Activated T-helper 1 cell treated with anti-CD3 and anti-CD28 coated beads, Interleukin-12 subunit alpha, Interleukin-12 subunit beta, Interleukin-2, Interleukin-4 antibody, amounts not matched to agents 30 ng/mL and 10 ng/mL and 1 ng/mL, durations not matched to agents 14 hours and 24 hours and 36 hours (primary cell): ENCODE measurements at regions not wholly inside any gene's neighbourhood (a gene's known extent, or its start where the extent isn't known, plus 50 kb on each side); places are given as distances from the start of the nearest gene placed in this dataset.

Source experiments
- DNase-seq: peaks from one replicate; pipeline ENCODE4 v3.0.0; 2021; ENCODE audit warnings: low spot score
- H3K27ac Mint-ChIP-seq: one replicate; pipeline ENCODE4 v1.8.0; 2021; ENCODE audit warnings: mild to moderate bottlenecking, mixed read lengths
- H3K27me3 Mint-ChIP-seq: one replicate; pipeline ENCODE4 v1.8.0; 2022; ENCODE audit warnings: mild to moderate bottlenecking, moderate library complexity, mixed read lengths; ENCODE audit not compliant: insufficient read depth
- H3K36me3 Mint-ChIP-seq: one replicate; pipeline ENCODE4 v1.8.0; 2021; ENCODE audit warnings: low read depth, mixed read lengths
- H3K4me1 Mint-ChIP-seq: one replicate; pipeline ENCODE4 v1.8.0; 2021; ENCODE audit warnings: low read depth, mixed read lengths
- H3K4me3 Mint-ChIP-seq: one replicate; pipeline ENCODE4 v1.8.0; 2021; ENCODE audit warnings: mild to moderate bottlenecking, moderate library complexity, mixed read lengths
- H3K9me3 Mint-ChIP-seq: one replicate; pipeline ENCODE4 v1.8.0; 2021; ENCODE audit warnings: mixed read lengths
- intact Hi-C: fragments of 100-400 bp; cut with micrococcal nuclease; formaldehyde crosslinking; loops from one replicate; pipeline ENCODE4 v1.15.1; 2024

DNA sequence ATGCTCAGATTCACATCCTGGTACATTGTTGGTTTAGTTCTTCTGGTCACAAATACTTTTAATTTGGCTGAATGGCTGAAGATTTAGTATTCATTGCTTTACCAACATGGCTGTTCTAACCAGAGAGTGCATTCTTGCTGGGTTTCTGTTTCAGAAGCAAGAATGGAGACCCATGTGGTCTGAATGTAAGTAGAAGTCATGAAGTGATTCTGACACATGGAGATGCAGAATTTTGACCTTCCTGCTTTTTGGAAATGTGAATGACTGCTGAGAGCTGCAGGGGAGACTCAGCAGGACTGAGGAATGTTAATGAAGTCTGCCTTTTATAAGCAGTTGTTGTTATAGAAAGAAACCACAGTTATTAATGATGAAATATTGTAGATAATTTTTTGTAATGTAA lies 576.1 kb upstream of the MARCKS start:
- Mint-ChIP-seq H3K27ac (no peak overlapping the region), H3K9me3 (no peaks in the 10 kb centered on the region), H3K4me1 (no peaks in the 10 kb centered on the region), H3K4me3 (no peak overlapping the region), H3K27me3 (peaks cover 1% of the 10 kb centered on the region), H3K36me3 (no peaks in the 10 kb centered on the region)
- DNase-seq: no peak
- intact Hi-C loops: no loop called here

- no peak overlapping the region for H3K4me3 Mint-ChIP-seq
- no peaks in the 10 kb centered on the region for H3K9me3 Mint-ChIP-seq
- no peaks in the 10 kb centered on the region for H3K4me1 Mint-ChIP-seq
- H3K36me3 Mint-ChIP-seq: no peaks in the 10 kb centered on the region
- DNase-seq: no peak
- intact Hi-C loops: no loop called here
- no peak overlapping the region for H3K27ac Mint-ChIP-seq
- peaks cover 1% of the 10 kb centered on the region for H3K27me3 Mint-ChIP-seq
These were observed 575.7 kb upstream of the MARCKS start for GRCh38 chr6:113281431-113281830.

GRCh38 chr6:113287396-113287795 lies 569.7 kb upstream of the MARCKS start:
- Mint-ChIP-seq H3K36me3 (no peaks in the 10 kb centered on the region), H3K27ac (no peak overlapping the region), H3K27me3 (no peaks in the 10 kb centered on the region), H3K9me3 (no peaks in the 10 kb centered on the region), H3K4me3 (no peak overlapping the region), H3K4me1 (no peaks in the 10 kb centered on the region)
- intact Hi-C loops: no loop called here
- DNase-seq: no peak

- H3K27ac Mint-ChIP-seq: no peak overlapping the region
- no peak for DNase-seq
- no peak overlapping the region for H3K4me3 Mint-ChIP-seq
- H3K9me3 Mint-ChIP-seq: no peaks in the 10 kb centered on the region
- intact Hi-C loops: no loop called here
- H3K4me1 Mint-ChIP-seq: no peaks in the 10 kb centered on the region
- no peaks in the 10 kb centered on the region for H3K36me3 Mint-ChIP-seq
- H3K27me3 Mint-ChIP-seq: no peaks in the 10 kb centered on the region
These were observed 568.7 kb upstream of the MARCKS start for GRCh38 chr6:113288409-113288808.

DNA sequence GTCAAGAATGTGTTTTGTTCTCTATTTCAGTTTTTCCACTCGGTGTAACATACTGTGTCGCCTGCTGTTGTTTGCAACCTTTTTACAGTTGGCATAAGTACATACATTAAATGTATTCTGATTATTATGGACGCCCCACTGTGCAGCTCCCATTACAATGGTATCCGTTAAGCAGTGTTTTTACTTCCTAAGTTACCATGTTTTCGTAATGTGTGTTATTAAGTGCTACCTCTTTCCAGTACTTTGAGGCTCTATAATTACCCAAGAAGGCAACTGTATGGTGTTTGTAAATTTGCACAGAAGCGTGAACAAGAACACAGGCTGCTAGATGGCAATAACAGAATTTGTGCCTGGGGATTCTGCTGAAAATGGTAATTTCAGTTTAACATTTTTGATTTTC lies 568.0 kb upstream of the MARCKS start:
- Mint-ChIP-seq H3K4me1 (no peaks in the 10 kb centered on the region), H3K27me3 (no peaks in the 10 kb centered on the region), H3K36me3 (no peaks in the 10 kb centered on the region), H3K4me3 (no peak overlapping the region), H3K9me3 (no peaks in the 10 kb centered on the region), H3K27ac (no peak overlapping the region)
- intact Hi-C loops: no loop called here
- DNase-seq: no peak

- no peaks in the 10 kb centered on the region for H3K27me3 Mint-ChIP-seq
- H3K36me3 Mint-ChIP-seq: no peaks in the 10 kb centered on the region
- no peaks in the 10 kb centered on the region for H3K9me3 Mint-ChIP-seq
- DNase-seq: no peak
- no peaks in the 10 kb centered on the region for H3K4me1 Mint-ChIP-seq
- no peak overlapping the region for H3K4me3 Mint-ChIP-seq
- no peak overlapping the region for H3K27ac Mint-ChIP-seq
- intact Hi-C loops: no loop called here
These were observed 566.5 kb upstream of the MARCKS start for GRCh38 chr6:113290684-113291083.

GRCh38 chr6:113291751-113292445 lies 565.2 kb upstream of the MARCKS start:
- no peaks in the 10 kb centered on the region for H3K36me3 Mint-ChIP-seq
- H3K4me3 Mint-ChIP-seq: no peak overlapping the region
- intact Hi-C loops: no loop called here
- no peaks in the 10 kb centered on the region for H3K27me3 Mint-ChIP-seq
- H3K4me1 Mint-ChIP-seq: no peaks in the 10 kb centered on the region
- H3K27ac Mint-ChIP-seq: no peak overlapping the region
- no peaks in the 10 kb centered on the region for H3K9me3 Mint-ChIP-seq
- DNase-seq: no peak

GRCh38 chr6:113292646-113293422 lies 564.3 kb upstream of the MARCKS start:
- Mint-ChIP-seq H3K9me3 (no peaks in the 10 kb centered on the region), H3K27me3 (no peaks in the 10 kb centered on the region), H3K36me3 (no peaks in the 10 kb centered on the region), H3K27ac (no peak overlapping the region), H3K4me3 (no peak overlapping the region), H3K4me1 (no peaks in the 10 kb centered on the region)
- intact Hi-C loops: no loop called here
- no peak for DNase-seq

- Mint-ChIP-seq H3K36me3 (no peaks in the 10 kb centered on the region), H3K27ac (no peak overlapping the region), H3K27me3 (no peaks in the 10 kb centered on the region), H3K4me1 (no peaks in the 10 kb centered on the region), H3K9me3 (no peaks in the 10 kb centered on the region), H3K4me3 (no peak overlapping the region)
- intact Hi-C loops: no loop called here
- no peak for DNase-seq
These were observed 563.8 kb upstream of the MARCKS start for GRCh38 chr6:113293423-113293740.

DNA sequence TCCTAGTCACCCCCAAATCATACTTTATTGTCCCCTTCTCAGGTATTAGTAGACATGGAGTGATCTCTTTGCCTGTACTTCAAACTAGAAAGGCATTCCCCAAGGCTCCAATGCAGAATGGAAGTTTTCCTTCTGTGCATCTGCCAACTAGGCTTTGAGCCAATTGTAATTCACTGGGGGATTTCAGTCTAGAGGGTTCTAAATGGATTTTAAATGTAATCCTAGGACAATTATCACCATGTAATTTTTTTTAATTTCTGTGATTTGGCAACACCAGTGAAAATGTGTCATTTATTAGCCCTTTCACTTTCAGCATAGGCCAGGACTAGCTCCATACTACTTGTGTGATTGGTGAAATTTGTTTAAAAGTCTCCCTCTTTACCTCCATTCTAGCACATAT lies 557.6 kb upstream of the MARCKS start:
- Mint-ChIP-seq H3K4me1 (no peaks in the 10 kb centered on the region), H3K4me3 (no peak overlapping the region), H3K9me3 (no peaks in the 10 kb centered on the region), H3K27ac (no peak overlapping the region), H3K36me3 (no peaks in the 10 kb centered on the region), H3K27me3 (no peaks in the 10 kb centered on the region)
- DNase-seq: no peak
- intact Hi-C loops: no loop called here

GRCh38 chr6:113301651-113302050 lies 555.5 kb upstream of the MARCKS start:
- Mint-ChIP-seq H3K4me1 (no peaks in the 10 kb centered on the region), H3K36me3 (no peaks in the 10 kb centered on the region), H3K27ac (no peak overlapping the region), H3K4me3 (no peak overlapping the region), H3K27me3 (no peaks in the 10 kb centered on the region), H3K9me3 (no peaks in the 10 kb centered on the region)
- no peak for DNase-seq
- intact Hi-C loops: no loop called here

DNA sequence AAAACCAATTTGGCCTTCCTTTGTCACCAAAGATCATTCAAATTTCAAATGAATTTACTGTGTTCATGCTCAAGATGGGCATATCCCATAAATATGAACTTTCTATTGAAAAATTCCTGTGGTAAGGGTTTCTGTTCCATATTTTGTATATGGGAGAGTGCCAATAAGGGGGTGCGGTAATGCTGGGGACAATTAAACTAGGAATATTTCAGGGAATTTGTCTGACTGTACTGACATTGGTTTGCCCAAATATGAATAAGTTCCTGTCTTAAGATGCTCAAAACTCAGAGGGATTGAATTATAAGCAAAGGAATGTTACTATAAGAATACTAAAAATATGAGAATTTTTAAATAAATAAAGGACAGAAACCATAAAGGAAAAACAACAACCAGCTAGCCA lies 553.0 kb upstream of the MARCKS start:
- H3K27ac Mint-ChIP-seq: no peak overlapping the region
- intact Hi-C loops: no loop called here

GRCh38 chr6:113306552-113307145 lies 550.5 kb upstream of the MARCKS start:
- peak; percentile 17 for DNase-seq
- H3K27me3 Mint-ChIP-seq: peaks cover 3% of the 10 kb centered on the region
- H3K27ac Mint-ChIP-seq: no peak overlapping the region
- H3K4me1 Mint-ChIP-seq: no peaks in the 10 kb centered on the region
- H3K4me3 Mint-ChIP-seq: no peak overlapping the region
- H3K9me3 Mint-ChIP-seq: no peaks in the 10 kb centered on the region
- H3K36me3 Mint-ChIP-seq: no peaks in the 10 kb centered on the region
- intact Hi-C loops: loop anchor here (1.0 to 5.0 kb wide), 4 partner anchors 553 to 1124 kb away; no protein-coding TSS in a partner anchor

More for the DNA sequence above, 553.0 kb upstream of the MARCKS start:
- H3K9me3 Mint-ChIP-seq: no peaks in the 10 kb centered on the region
- H3K27me3 Mint-ChIP-seq: no peaks in the 10 kb centered on the region
- H3K4me3 Mint-ChIP-seq: no peak overlapping the region
- no peak for DNase-seq
- H3K4me1 Mint-ChIP-seq: no peaks in the 10 kb centered on the region
- H3K36me3 Mint-ChIP-seq: no peaks in the 10 kb centered on the region
